ENCODE measurements at regions not wholly inside any gene's neighbourhood (a gene's known extent, or its start where the extent isn't known, plus 50 kb on each side); places are given as distances from the start of the nearest gene placed in this dataset.

GRCh38 chr13:50690006-50690405, 153.5 kb downstream of the DLEU7 start:
- TF ChIP-seq CTCF (IDR thresholded peaks at IDR 0.05) (no peak), POLR2A (IDR thresholded peaks at IDR 0.05) (no peak)

Measured in heart left ventricle (tissue), 13 donors.